ENCODE measurements at regions not wholly inside any gene's neighbourhood (a gene's known extent, or its start where the extent isn't known, plus 50 kb on each side); places are given as distances from the start of the nearest gene placed in this dataset.
A peak's percentile ranks its signal among the peaks of the same experiment; 100 is the strongest.

DNA sequence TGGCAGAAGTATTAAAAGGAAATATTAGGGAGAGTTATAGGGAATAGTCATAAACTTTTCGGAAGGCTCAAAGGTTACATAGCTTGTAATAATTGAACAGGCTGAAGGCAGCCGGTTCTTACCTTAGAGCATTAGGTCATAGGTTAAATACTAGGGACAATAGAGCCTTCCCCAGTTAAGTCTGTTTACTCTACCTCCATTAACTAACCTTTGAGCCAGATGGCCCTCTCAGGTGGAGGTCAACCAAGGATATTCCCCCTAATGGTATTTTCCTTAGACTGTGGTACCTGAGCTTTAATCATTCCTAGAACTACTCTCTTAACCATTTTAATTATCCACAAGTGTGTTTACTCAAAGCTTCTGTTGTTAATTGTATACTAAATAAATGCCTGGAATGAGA lies 920.9 kb upstream of the PABPC4L start:
- no peaks in the 10 kb centered on the region for H3K27me3 ChIP-seq (ENCODE audit: low read length)
- no peaks in the 10 kb centered on the region for H3K9me3 ChIP-seq (ENCODE audit: insufficient read depth, low read length)
- no peak overlapping the region for H3K27ac ChIP-seq (ENCODE audit: low read depth, low read length)
- H4K20me1 ChIP-seq (ENCODE audit: low read depth, low read length) = no peaks in the 10 kb centered on the region
- no peaks in the 10 kb centered on the region for H3F3A ChIP-seq (ENCODE audit: insufficient read depth)
- H3K9ac ChIP-seq (ENCODE audit: low read length) = no peak overlapping the region
- no peaks in the 10 kb centered on the region for H3K9me2 ChIP-seq (replicated peaks; ENCODE audit: insufficient read depth, low read length)
- no peaks in the 10 kb centered on the region for H3K36me3 ChIP-seq (ENCODE audit: low read length)
- no peak for TF ChIP-seq EZH2phosphoT487 (conservative IDR thresholded peaks at IDR 0.05; ENCODE audit: low read length)
- H3K79me2 ChIP-seq (ENCODE audit: insufficient read depth, low read length) = no peaks in the 10 kb centered on the region
- no peak overlapping the region for H3K4me2 ChIP-seq (ENCODE audit: low read depth, low read length, poor library complexity, severe bottlenecking)
- no peak overlapping the region for H3K4me3 ChIP-seq (ENCODE audit: insufficient read depth, low read length, poor library complexity, severe bottlenecking)
- no peak overlapping the region for H2AFZ ChIP-seq (ENCODE audit: low read depth, low read length, severe bottlenecking)

DNA sequence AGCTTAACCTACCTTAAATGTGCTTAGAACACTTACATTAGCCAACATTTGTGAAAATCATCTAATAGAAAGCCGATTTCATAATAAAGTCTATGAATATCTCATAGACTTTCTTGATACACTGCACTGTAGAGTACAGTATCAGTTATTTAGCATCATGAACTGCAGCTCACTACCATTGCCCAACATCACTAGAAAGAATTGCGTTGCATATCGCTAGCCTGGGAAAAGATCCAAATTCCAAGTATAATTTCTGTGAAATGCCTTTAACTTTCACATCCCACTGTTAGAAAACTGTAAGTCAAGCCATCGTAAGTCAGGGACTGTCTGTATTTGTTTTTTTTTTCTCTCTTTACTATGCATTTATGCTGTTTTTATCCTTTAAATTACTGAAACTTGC lies 918.6 kb upstream of the PABPC4L start:
- Histone ChIP-seq H3K79me2 (ENCODE audit: insufficient read depth, low read length) (no peaks in the 10 kb centered on the region), H3K27me3 (ENCODE audit: low read length) (no peaks in the 10 kb centered on the region), H3K9me2 (replicated peaks; ENCODE audit: insufficient read depth, low read length) (no peaks in the 10 kb centered on the region), H3K27ac (ENCODE audit: low read depth, low read length) (no peak overlapping the region), H3K36me3 (ENCODE audit: low read length) (no peaks in the 10 kb centered on the region), H4K20me1 (ENCODE audit: low read depth, low read length) (no peaks in the 10 kb centered on the region), H2AFZ (ENCODE audit: low read depth, low read length, severe bottlenecking) (no peak overlapping the region), H3K9ac (ENCODE audit: low read length) (no peak overlapping the region), H3K4me2 (ENCODE audit: low read depth, low read length, poor library complexity, severe bottlenecking) (no peak overlapping the region), H3F3A (ENCODE audit: insufficient read depth) (no peaks in the 10 kb centered on the region), H3K9me3 (ENCODE audit: insufficient read depth, low read length) (no peaks in the 10 kb centered on the region), H3K4me3 (ENCODE audit: insufficient read depth, low read length, poor library complexity, severe bottlenecking) (no peak overlapping the region)
- TF ChIP-seq, protein P1, sequence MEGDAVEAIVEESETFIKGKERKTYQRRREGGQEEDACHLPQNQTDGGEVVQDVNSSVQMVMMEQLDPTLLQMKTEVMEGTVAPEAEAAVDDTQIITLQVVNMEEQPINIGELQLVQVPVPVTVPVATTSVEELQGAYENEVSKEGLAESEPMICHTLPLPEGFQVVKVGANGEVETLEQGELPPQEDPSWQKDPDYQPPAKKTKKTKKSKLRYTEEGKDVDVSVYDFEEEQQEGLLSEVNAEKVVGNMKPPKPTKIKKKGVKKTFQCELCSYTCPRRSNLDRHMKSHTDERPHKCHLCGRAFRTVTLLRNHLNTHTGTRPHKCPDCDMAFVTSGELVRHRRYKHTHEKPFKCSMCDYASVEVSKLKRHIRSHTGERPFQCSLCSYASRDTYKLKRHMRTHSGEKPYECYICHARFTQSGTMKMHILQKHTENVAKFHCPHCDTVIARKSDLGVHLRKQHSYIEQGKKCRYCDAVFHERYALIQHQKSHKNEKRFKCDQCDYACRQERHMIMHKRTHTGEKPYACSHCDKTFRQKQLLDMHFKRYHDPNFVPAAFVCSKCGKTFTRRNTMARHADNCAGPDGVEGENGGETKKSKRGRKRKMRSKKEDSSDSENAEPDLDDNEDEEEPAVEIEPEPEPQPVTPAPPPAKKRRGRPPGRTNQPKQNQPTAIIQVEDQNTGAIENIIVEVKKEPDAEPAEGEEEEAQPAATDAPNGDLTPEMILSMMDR (IDR thresholded peaks at IDR 0.05; ENCODE audit: insufficient read depth, low read length, poor library complexity, severe bottlenecking) = no peak
- no peak for TF ChIP-seq EZH2phosphoT487 (conservative IDR thresholded peaks at IDR 0.05; ENCODE audit: low read length)

DNA sequence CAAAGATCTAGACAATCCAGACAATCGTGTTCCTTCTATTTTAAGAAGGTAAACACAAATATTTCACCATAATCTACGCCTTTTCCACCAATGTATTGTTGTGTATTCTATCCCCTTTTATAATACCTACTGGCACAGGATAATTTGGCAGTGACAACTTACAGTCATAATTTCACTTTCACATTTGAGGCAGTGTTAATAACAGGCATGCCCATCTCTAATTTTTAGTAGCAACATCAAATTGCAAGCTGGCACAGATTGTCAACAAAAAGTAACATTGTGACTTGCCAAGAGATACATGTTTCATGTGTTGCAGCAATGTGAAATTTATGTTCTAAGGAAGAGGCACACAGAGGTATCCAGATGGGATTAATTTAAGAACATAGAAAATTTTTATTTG lies 912.5 kb upstream of the PABPC4L start:
- H4K20me1 ChIP-seq (ENCODE audit: low read depth, low read length) = no peaks in the 10 kb centered on the region
- no peak overlapping the region for H3K27ac ChIP-seq (ENCODE audit: low read depth, low read length)
- H3K36me3 ChIP-seq (ENCODE audit: low read length) = no peaks in the 10 kb centered on the region
- peak overlapping the region; percentile 16 for H3K4me2 ChIP-seq (ENCODE audit: low read depth, low read length, poor library complexity, severe bottlenecking)
- no peaks in the 10 kb centered on the region for H3K9me2 ChIP-seq (replicated peaks; ENCODE audit: insufficient read depth, low read length)
- no peak overlapping the region for H2AFZ ChIP-seq (ENCODE audit: low read depth, low read length, severe bottlenecking)
- H3K27me3 ChIP-seq (ENCODE audit: low read length) = no peaks in the 10 kb centered on the region
- H3K79me2 ChIP-seq (ENCODE audit: insufficient read depth, low read length) = no peaks in the 10 kb centered on the region
- no peaks in the 10 kb centered on the region for H3K9me3 ChIP-seq (ENCODE audit: insufficient read depth, low read length)
- no peaks in the 10 kb centered on the region for H3F3A ChIP-seq (ENCODE audit: insufficient read depth)
- no peak overlapping the region for H3K9ac ChIP-seq (ENCODE audit: low read length)
- no peak overlapping the region for H3K4me3 ChIP-seq (ENCODE audit: insufficient read depth, low read length, poor library complexity, severe bottlenecking)
- TF ChIP-seq, protein P1 (IDR thresholded peaks at IDR 0.05; ENCODE audit: insufficient read depth, low read length, poor library complexity, severe bottlenecking) = no peak
- TF ChIP-seq EZH2phosphoT487 (conservative IDR thresholded peaks at IDR 0.05; ENCODE audit: low read length) = no peak

DNA sequence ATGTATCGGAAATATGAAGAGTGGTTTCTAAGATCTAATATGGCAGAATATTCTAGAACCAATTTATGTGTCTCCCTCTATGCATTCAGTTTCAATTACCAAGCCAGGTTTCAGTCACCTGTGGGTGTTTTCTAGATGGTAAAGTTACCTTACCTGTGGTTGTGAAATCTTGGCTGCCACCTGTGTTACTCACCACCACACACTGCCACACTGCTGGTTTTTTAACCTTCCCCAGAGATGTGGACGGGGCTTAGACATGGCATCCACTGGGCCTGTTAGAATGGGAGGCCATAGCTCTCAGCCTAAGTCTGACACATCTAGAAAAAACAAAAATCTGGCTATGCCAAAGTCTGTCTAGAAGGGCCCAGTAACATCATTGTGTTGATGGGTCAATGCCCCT lies 896.5 kb upstream of the PABPC4L start:
- no peaks in the 10 kb centered on the region for H3K9me3 ChIP-seq (ENCODE audit: insufficient read depth, low read length)
- no peak overlapping the region for H3K27ac ChIP-seq (ENCODE audit: low read depth, low read length)
- H3F3A ChIP-seq (ENCODE audit: insufficient read depth) = no peaks in the 10 kb centered on the region
- H3K9me2 ChIP-seq (replicated peaks; ENCODE audit: insufficient read depth, low read length) = no peaks in the 10 kb centered on the region
- H3K9ac ChIP-seq (ENCODE audit: low read length) = no peak overlapping the region
- TF ChIP-seq EZH2phosphoT487 (conservative IDR thresholded peaks at IDR 0.05; ENCODE audit: low read length) = no peak
- TF ChIP-seq, protein P1 (IDR thresholded peaks at IDR 0.05; ENCODE audit: insufficient read depth, low read length, poor library complexity, severe bottlenecking) = no peak
- no peak overlapping the region for H3K4me2 ChIP-seq (ENCODE audit: low read depth, low read length, poor library complexity, severe bottlenecking)
- no peaks in the 10 kb centered on the region for H3K36me3 ChIP-seq (ENCODE audit: low read length)
- no peaks in the 10 kb centered on the region for H3K79me2 ChIP-seq (ENCODE audit: insufficient read depth, low read length)
- no peaks in the 10 kb centered on the region for H4K20me1 ChIP-seq (ENCODE audit: low read depth, low read length)
- no peaks in the 10 kb centered on the region for H3K27me3 ChIP-seq (ENCODE audit: low read length)
- H2AFZ ChIP-seq (ENCODE audit: low read depth, low read length, severe bottlenecking) = no peak overlapping the region
- H3K4me3 ChIP-seq (ENCODE audit: insufficient read depth, low read length, poor library complexity, severe bottlenecking) = no peak overlapping the region

All from SU-DHL-6 (cell line).